Fibroblast of lung (primary cell): ENCODE measurements at regions not wholly inside any gene's neighbourhood (a gene's known extent, or its start where the extent isn't known, plus 50 kb on each side); places are given as distances from the start of the nearest gene placed in this dataset.

Experiments used
- CTCF ChIP-seq, 2 donors: IDR thresholded peaks in 1 of 2; conservative IDR thresholded peaks in 1 of 2; 1 replicate in 1 of 2; 2 replicates in 1 of 2; pipeline ENCODE4 v1.5.1; 2011 to 2012; ENCODE audit warnings: low read length in 2 of 2, control low read depth in 1 of 2, inconsistent platforms in 1 of 2, low read depth in 1 of 2, mild to moderate bottlenecking in 1 of 2
- EZH2 ChIP-seq: IDR thresholded peaks from 2 replicates; pipeline ENCODE4 v1.5.1; 2012; ENCODE audit warnings: low read length, control low read depth, mild to moderate bottlenecking; ENCODE audit errors: missing control alignments

- peak in 1 of 2 donors; percentile 4 for TF ChIP-seq CTCF (conservative IDR thresholded peaks at IDR 0.05 in 1 of 2, IDR thresholded peaks at IDR 0.05 in 1 of 2; ENCODE audit: low read depth in 1 of 2, low read length in 2 of 2)
- no peak for TF ChIP-seq EZH2
Observed at GRCh38 chr4:166421556-166422156, 548.6 kb downstream of the TLL1 start.
